SK-N-SH (cell line): ENCODE measurements at regions not wholly inside any gene's neighbourhood (a gene's known extent, or its start where the extent isn't known, plus 50 kb on each side); places are given as distances from the start of the nearest gene placed in this dataset.

Experiments used
- FOXJ3 ChIP-seq: sonication (generic); formaldehyde crosslinking; IDR thresholded peaks from 2 replicates; pipeline ENCODE4 v1.5.1; 2020; ENCODE audit warnings: mild to moderate bottlenecking, missing genetic modification reagents
- NFIC ChIP-seq: IDR thresholded peaks from 2 replicates; pipeline ENCODE4 v1.4.0; 2012; ENCODE audit warnings: borderline replicate concordance
- POLR2AphosphoS5 ChIP-seq: IDR thresholded peaks from 2 replicates; pipeline ENCODE4 v1.6.1; 2012; ENCODE audit warnings: low read depth, low read length
- SMC3 ChIP-seq: IDR thresholded peaks from 2 replicates; pipeline ENCODE4 v1.6.1; 2012; ENCODE audit warnings: low read depth, low read length, improper control_type of control experiment
- TF ChIP-seq, protein P1 (sequence below): IDR thresholded peaks from 2 replicates; pipeline ENCODE4 v1.4.0; 2012; ENCODE audit warnings: low read depth
- TF ChIP-seq, protein P2 (sequence below): IDR thresholded peaks from 2 replicates; pipeline ENCODE4 v1.4.0; 2012; ENCODE audit warnings: low read depth, borderline replicate concordance
- TF ChIP-seq, protein P3 (sequence below): fragments of 150-350 bp; IDR thresholded peaks from 2 replicates; pipeline ENCODE4 v1.6.1; 2017; ENCODE audit warnings: antibody characterized with exemption, low read length, low read depth, borderline replicate concordance
- TF ChIP-seq, protein P4 (sequence below): fragments of 200-600 bp; sonication (generic); IDR thresholded peaks from 2 replicates; pipeline ENCODE4 v1.6.1; 2017; ENCODE audit warnings: antibody characterized with exemption, mild to moderate bottlenecking, moderate library complexity
- TF ChIP-seq, protein P5 (sequence below): fragments of 150-350 bp; IDR thresholded peaks from 2 replicates; pipeline ENCODE4 v1.6.1; 2016; ENCODE audit warnings: mild to moderate bottlenecking, low read depth, low read length

DNA sequence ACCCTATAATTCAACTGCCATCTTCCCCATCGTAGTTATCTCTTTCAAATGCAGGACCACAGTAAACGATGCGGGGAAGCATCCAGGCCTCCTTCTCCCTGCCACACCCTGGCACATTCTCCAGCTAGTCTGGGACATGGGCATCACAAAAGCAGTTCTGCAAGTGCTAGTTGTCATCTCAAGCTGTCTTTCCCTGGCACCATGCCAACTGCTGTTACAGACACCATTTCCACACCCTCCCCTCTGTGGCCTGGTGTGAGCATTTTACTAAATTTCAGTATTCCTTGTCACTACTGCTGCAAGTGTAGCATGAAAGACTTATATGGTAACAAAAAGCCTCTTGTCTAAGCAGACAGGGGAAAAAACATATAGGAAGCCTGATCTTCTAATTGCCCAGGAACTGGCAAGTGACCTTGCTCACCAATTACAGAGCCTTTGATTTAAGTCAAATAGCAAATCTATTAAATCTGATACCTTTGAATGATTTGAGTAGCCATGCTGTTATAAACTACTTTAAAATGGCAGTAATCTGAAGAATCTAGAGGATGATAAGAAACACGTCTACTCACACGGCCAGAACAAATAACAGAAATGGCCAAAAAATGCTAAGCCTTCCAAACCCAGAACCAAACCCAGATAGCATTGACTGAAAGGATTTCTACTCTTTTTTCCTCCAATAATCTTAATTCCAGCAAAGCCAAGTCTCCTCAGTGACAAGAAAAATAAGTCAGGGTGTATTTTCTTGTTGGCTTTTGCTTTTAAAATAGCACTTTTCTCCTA lies 179.0 kb downstream of the NUFIP1 start:
- TF ChIP-seq, protein P1, sequence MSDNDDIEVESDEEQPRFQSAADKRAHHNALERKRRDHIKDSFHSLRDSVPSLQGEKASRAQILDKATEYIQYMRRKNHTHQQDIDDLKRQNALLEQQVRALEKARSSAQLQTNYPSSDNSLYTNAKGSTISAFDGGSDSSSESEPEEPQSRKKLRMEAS = no peak
- TF ChIP-seq, protein P2, sequence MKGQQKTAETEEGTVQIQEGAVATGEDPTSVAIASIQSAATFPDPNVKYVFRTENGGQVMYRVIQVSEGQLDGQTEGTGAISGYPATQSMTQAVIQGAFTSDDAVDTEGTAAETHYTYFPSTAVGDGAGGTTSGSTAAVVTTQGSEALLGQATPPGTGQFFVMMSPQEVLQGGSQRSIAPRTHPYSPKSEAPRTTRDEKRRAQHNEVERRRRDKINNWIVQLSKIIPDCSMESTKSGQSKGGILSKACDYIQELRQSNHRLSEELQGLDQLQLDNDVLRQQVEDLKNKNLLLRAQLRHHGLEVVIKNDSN = no peak
- TF ChIP-seq, protein P3, sequence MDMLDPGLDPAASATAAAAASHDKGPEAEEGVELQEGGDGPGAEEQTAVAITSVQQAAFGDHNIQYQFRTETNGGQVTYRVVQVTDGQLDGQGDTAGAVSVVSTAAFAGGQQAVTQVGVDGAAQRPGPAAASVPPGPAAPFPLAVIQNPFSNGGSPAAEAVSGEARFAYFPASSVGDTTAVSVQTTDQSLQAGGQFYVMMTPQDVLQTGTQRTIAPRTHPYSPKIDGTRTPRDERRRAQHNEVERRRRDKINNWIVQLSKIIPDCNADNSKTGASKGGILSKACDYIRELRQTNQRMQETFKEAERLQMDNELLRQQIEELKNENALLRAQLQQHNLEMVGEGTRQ = no peak
- TF ChIP-seq, protein P4, sequence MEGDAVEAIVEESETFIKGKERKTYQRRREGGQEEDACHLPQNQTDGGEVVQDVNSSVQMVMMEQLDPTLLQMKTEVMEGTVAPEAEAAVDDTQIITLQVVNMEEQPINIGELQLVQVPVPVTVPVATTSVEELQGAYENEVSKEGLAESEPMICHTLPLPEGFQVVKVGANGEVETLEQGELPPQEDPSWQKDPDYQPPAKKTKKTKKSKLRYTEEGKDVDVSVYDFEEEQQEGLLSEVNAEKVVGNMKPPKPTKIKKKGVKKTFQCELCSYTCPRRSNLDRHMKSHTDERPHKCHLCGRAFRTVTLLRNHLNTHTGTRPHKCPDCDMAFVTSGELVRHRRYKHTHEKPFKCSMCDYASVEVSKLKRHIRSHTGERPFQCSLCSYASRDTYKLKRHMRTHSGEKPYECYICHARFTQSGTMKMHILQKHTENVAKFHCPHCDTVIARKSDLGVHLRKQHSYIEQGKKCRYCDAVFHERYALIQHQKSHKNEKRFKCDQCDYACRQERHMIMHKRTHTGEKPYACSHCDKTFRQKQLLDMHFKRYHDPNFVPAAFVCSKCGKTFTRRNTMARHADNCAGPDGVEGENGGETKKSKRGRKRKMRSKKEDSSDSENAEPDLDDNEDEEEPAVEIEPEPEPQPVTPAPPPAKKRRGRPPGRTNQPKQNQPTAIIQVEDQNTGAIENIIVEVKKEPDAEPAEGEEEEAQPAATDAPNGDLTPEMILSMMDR = no peak
- TF ChIP-seq, protein P5, sequence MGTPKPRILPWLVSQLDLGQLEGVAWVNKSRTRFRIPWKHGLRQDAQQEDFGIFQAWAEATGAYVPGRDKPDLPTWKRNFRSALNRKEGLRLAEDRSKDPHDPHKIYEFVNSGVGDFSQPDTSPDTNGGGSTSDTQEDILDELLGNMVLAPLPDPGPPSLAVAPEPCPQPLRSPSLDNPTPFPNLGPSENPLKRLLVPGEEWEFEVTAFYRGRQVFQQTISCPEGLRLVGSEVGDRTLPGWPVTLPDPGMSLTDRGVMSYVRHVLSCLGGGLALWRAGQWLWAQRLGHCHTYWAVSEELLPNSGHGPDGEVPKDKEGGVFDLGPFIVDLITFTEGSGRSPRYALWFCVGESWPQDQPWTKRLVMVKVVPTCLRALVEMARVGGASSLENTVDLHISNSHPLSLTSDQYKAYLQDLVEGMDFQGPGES = no peak
- no peak for TF ChIP-seq FOXJ3
- no peak for TF ChIP-seq POLR2AphosphoS5
- no peak for TF ChIP-seq SMC3
- peak; percentile 79 for TF ChIP-seq NFIC
